ENCODE measurements at regions not wholly inside any gene's neighbourhood (a gene's known extent, or its start where the extent isn't known, plus 50 kb on each side); places are given as distances from the start of the nearest gene placed in this dataset.

- TF ChIP-seq, protein P1, sequence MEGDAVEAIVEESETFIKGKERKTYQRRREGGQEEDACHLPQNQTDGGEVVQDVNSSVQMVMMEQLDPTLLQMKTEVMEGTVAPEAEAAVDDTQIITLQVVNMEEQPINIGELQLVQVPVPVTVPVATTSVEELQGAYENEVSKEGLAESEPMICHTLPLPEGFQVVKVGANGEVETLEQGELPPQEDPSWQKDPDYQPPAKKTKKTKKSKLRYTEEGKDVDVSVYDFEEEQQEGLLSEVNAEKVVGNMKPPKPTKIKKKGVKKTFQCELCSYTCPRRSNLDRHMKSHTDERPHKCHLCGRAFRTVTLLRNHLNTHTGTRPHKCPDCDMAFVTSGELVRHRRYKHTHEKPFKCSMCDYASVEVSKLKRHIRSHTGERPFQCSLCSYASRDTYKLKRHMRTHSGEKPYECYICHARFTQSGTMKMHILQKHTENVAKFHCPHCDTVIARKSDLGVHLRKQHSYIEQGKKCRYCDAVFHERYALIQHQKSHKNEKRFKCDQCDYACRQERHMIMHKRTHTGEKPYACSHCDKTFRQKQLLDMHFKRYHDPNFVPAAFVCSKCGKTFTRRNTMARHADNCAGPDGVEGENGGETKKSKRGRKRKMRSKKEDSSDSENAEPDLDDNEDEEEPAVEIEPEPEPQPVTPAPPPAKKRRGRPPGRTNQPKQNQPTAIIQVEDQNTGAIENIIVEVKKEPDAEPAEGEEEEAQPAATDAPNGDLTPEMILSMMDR (conservative IDR thresholded peaks at IDR 0.05; ENCODE audit: low read depth, low read length) = no peak
- no peak for TF ChIP-seq EZH2phosphoT487 (IDR thresholded peaks at IDR 0.05; ENCODE audit: borderline replicate concordance, low read length)
- no peak for TF ChIP-seq EZH2 (IDR thresholded peaks at IDR 0.05; ENCODE audit: low read length, unreplicated experiment)
Measured at GRCh38 chr9:107587191-107587963, 97.8 kb upstream of the KLF4 start.
